ENCODE measurements at regions not wholly inside any gene's neighbourhood (a gene's known extent, or its start where the extent isn't known, plus 50 kb on each side); places are given as distances from the start of the nearest gene placed in this dataset.

DNA sequence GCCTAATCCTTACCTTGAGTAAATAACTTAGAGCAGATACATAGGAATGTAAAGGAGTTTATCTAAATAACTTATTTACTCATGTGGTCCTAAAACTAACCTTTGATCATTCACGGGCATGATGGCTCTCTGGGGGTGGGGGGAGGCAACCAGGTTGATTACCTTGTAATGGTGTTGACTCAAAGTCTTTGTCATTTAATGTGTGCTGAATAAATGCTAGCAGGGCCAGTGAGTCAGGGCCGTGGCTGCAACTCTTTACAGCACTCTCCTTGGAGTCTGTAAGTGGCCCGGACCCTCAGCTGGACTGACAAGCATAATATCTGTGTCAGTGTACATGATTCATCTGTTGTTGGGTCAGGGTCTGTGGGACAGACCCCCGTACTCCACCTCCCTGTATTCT, 203.0 kb downstream of the EPM2A start:
- Histone ChIP-seq H3K36me3 (replicated peaks in 1 of 2; ENCODE audit: control insufficient read depth in 1 of 2, insufficient read depth in 2 of 2, low read length in 2 of 2) (no peaks in the 10 kb centered on the region), H3K9me3 (ENCODE audit: low read length) (no peaks in the 10 kb centered on the region), H3K4me2 (ENCODE audit: low read depth, low read length) (no peak overlapping the region), H3K27ac (ENCODE audit: extremely low read length, insufficient read depth, low read length) (no peak overlapping the region), H3K27me3 (ENCODE audit: control insufficient read depth in 1 of 2, insufficient read depth in 2 of 2, low read length in 2 of 2) (no peaks in the 10 kb centered on the region), H3K4me3 (replicated peaks in 1 of 3; ENCODE audit: insufficient read depth in 1 of 3, low read depth in 2 of 3, low read length in 3 of 3) (no peak overlapping the region), H2AFZ (ENCODE audit: low read length) (no peak overlapping the region), H3K79me2 (ENCODE audit: insufficient read depth, low read length) (no peaks in the 10 kb centered on the region), H3K9ac (ENCODE audit: insufficient read depth, low read depth, low read length) (no peak overlapping the region), H3K4me1 (ENCODE audit: insufficient read depth, low read length) (peaks cover 9% of the 10 kb centered on the region), H4K20me1 (ENCODE audit: insufficient read depth, low read length) (no peaks in the 10 kb centered on the region)
- FAIRE-seq, result no peak
- ATAC-seq, result no peak; the same call in 2 of the 3 replicates
- in situ Hi-C loops (cut with HindIII; ENCODE audit: extremely low pct_ligation_motif_present, low pct_unique_long_range_greater_than_20kb), result no loop called here
- CTCF ChIA-PET (ENCODE audit: low intra/inter-chr PET ratio, low total read pairs), result no interaction called here
- no peak for TF ChIP-seq ZNF724P (CRISPR knock-in tag; IDR thresholded peaks at IDR 0.05; ENCODE audit: borderline replicate concordance)
- no peak for TF ChIP-seq NBN (conservative IDR thresholded peaks at IDR 0.05)
- TF ChIP-seq, protein P1, sequence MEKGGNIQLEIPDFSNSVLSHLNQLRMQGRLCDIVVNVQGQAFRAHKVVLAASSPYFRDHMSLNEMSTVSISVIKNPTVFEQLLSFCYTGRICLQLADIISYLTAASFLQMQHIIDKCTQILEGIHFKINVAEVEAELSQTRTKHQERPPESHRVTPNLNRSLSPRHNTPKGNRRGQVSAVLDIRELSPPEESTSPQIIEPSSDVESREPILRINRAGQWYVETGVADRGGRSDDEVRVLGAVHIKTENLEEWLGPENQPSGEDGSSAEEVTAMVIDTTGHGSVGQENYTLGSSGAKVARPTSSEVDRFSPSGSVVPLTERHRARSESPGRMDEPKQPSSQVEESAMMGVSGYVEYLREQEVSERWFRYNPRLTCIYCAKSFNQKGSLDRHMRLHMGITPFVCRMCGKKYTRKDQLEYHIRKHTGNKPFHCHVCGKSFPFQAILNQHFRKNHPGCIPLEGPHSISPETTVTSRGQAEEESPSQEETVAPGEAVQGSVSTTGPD (CRISPR knock-in tag; IDR thresholded peaks at IDR 0.05), result no peak
- TF ChIP-seq HNRNPUL1 (IDR thresholded peaks at IDR 0.05; ENCODE audit: low read depth, low read length), result no peak
- TF ChIP-seq, protein P2, sequence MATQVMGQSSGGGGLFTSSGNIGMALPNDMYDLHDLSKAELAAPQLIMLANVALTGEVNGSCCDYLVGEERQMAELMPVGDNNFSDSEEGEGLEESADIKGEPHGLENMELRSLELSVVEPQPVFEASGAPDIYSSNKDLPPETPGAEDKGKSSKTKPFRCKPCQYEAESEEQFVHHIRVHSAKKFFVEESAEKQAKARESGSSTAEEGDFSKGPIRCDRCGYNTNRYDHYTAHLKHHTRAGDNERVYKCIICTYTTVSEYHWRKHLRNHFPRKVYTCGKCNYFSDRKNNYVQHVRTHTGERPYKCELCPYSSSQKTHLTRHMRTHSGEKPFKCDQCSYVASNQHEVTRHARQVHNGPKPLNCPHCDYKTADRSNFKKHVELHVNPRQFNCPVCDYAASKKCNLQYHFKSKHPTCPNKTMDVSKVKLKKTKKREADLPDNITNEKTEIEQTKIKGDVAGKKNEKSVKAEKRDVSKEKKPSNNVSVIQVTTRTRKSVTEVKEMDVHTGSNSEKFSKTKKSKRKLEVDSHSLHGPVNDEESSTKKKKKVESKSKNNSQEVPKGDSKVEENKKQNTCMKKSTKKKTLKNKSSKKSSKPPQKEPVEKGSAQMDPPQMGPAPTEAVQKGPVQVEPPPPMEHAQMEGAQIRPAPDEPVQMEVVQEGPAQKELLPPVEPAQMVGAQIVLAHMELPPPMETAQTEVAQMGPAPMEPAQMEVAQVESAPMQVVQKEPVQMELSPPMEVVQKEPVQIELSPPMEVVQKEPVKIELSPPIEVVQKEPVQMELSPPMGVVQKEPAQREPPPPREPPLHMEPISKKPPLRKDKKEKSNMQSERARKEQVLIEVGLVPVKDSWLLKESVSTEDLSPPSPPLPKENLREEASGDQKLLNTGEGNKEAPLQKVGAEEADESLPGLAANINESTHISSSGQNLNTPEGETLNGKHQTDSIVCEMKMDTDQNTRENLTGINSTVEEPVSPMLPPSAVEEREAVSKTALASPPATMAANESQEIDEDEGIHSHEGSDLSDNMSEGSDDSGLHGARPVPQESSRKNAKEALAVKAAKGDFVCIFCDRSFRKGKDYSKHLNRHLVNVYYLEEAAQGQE (IDR thresholded peaks at IDR 0.05; ENCODE audit: borderline replicate concordance in 1 of 2, low read depth in 1 of 2, low read length in 2 of 2), result no peak
- POLR2A ChIA-PET, result no interaction called here
- DNase-seq (ENCODE audit: low spot score), result peak; percentile 18
- intact Hi-C loops (cut with micrococcal nuclease; ENCODE audit: unreplicated experiment), result no loop called here
- 2% methylated on average over 4 of the region's 4 CpGs for WGBS (ENCODE audit: low lambda C conversion rate)
- no TSS peak for BruUV-seq (replicated peaks)

All from HepG2 (cell line).